ENCODE measurements at regions not wholly inside any gene's neighbourhood (a gene's known extent, or its start where the extent isn't known, plus 50 kb on each side); places are given as distances from the start of the nearest gene placed in this dataset.

GRCh38 chr5:8875722-8876121 lies 670.2 kb downstream of the SEMA5A start:
- TF ChIP-seq CTCF (conservative IDR thresholded peaks at IDR 0.05) (no peak), ZFX (IDR thresholded peaks at IDR 0.05) (no peak)

All from C4-2B (cell line).